Lower leg skin (tissue), 4 donors: ENCODE measurements at regions not wholly inside any gene's neighbourhood (a gene's known extent, or its start where the extent isn't known, plus 50 kb on each side); places are given as distances from the start of the nearest gene placed in this dataset.
A peak's percentile ranks its signal among the peaks of the same experiment; 100 is the strongest.
"Not testable (repeated sequence)": the region's sequence is repeated elsewhere in the genome, so short reads cannot be mapped to it uniquely, and the experiment has no call there.

Experiments used
- DNase-seq, 2 donors: peaks; one replicate each; pipeline ENCODE4 v3.0.0-alpha.2; 2019; ENCODE audit warnings: low spot score in 2 of 2
- H3K4me3 ChIP-seq: fragments of 200-600 bp; sonication (generic); 2 replicates; pipeline ENCODE4 v1.5.1; 2017; ENCODE audit warnings: mild to moderate bottlenecking, low read depth; ENCODE audit not compliant: poor library complexity, severe bottlenecking
- CTCF ChIP-seq, 3 donors: fragments of 450-650 bp; IDR thresholded peaks; one replicate each; pipeline ENCODE4 v1.5.1; 2016; ENCODE audit warnings: antibody characterized with exemption in 3 of 3, mild to moderate bottlenecking in 3 of 3, moderate library complexity in 2 of 3
- POLR2A ChIP-seq, 2 donors: fragments of 450-650 bp; IDR thresholded peaks; one replicate each; pipeline ENCODE4 v1.6.1; 2016 to 2017; ENCODE audit warnings: antibody characterized with exemption in 2 of 2, mild to moderate bottlenecking in 1 of 2, moderate library complexity in 1 of 2
- WGBS, 2 donors: methylation state at CpG; one replicate each; pipeline ENCODE4 v1.1.5; 2018; 5-methylcytosine and 5-hydroxymethylcytosine counted together
- intact Hi-C: fragments of 100-400 bp; cut with DNase I; formaldehyde crosslinking; loops from one replicate; pipeline ENCODE4 v1.15.0; 2023; ENCODE audit warnings: low total_unique reads

GRCh38 chr7:101679653-101680173, 50.6 kb upstream of the MYL10 start:
- intact Hi-C loops, DNase-seq, H3K4me3 ChIP-seq: not testable (repeated sequence)
- 92 to 94% methylated on average over 10 of the region's 10 CpGs for WGBS, 2 donors

GRCh38 chr7:101680406-101681145, 51.5 kb upstream of the MYL10 start:
- intact Hi-C loops: no loop called here
- WGBS, 2 donors: 69 to 71% methylated on average over 17 to 22 of the region's 22 CpGs
- no peak for TF ChIP-seq POLR2A (IDR thresholded peaks at IDR 0.05)
- TF ChIP-seq CTCF (IDR thresholded peaks at IDR 0.05): no peak
- no peak for DNase-seq
- no peak overlapping the region for H3K4me3 ChIP-seq

- no peak overlapping the region for H3K4me3 ChIP-seq
- DNase-seq: peak in 1 of 2 donors; percentile 23
- WGBS, 2 donors: 7 to 23% methylated on average over 14 of the region's 14 CpGs
- TF ChIP-seq POLR2A (IDR thresholded peaks at IDR 0.05) (no peak), CTCF (IDR thresholded peaks at IDR 0.05) (no peak)
- intact Hi-C loops: no loop called here
Observed at GRCh38 chr7:101681170-101682007, 52.3 kb upstream of the MYL10 start.

DNA sequence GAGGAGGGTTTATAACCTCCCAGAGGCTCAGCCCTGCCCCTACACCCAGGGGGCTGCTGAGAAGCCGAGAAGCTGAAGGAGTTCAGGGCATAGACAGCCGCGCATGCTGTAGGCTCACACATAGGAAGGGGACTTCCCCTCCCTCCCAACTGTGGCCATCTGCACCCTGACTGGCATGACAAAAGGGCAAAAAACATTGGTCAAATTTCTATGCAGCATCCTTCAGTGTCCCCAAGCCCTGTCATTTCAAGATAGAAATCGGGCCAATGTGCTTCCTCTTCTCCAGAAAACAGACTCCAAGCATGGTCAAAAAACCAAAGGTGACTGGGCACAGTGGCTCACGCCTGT, 55.9 kb upstream of the MYL10 start:
- WGBS, 2 donors: 54 to 69% methylated on average over 5 of the region's 5 CpGs
- intact Hi-C loops: loop anchor here (5.0 kb wide), 1 partner anchor 552 kb away; no protein-coding TSS in a partner anchor
- DNase-seq: no peak
- no peak overlapping the region for H3K4me3 ChIP-seq
- TF ChIP-seq POLR2A (IDR thresholded peaks at IDR 0.05): no peak

DNA sequence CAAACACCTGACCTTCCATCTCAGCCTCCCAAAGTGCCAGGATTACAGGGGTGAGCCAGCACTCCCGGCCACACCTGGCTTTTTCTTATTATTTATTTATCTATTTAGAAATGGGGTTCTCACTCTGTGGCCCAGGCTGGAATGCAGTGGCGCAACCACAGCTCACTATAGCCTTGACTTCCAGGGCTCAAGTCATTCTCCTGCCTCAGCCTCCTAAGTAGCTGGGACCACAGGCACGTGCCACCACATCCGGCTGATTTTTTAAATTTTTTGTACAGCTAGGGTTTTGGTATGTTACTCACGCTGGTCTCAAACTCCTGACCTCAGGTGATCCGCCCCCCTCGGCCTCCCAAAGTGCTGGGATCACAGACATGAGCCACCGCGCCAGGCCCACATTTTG, 56.9 kb upstream of the MYL10 start:
- 81 to 83% methylated on average over 9 of the region's 9 CpGs for WGBS, 2 donors
- no peak overlapping the region for H3K4me3 ChIP-seq
- TF ChIP-seq POLR2A (IDR thresholded peaks at IDR 0.05) (no peak), CTCF (IDR thresholded peaks at IDR 0.05) (no peak)
- DNase-seq: no peak
- intact Hi-C loops: loop anchor here (5.0 kb wide), 1 partner anchor 551 kb away; no protein-coding TSS in a partner anchor

DNA sequence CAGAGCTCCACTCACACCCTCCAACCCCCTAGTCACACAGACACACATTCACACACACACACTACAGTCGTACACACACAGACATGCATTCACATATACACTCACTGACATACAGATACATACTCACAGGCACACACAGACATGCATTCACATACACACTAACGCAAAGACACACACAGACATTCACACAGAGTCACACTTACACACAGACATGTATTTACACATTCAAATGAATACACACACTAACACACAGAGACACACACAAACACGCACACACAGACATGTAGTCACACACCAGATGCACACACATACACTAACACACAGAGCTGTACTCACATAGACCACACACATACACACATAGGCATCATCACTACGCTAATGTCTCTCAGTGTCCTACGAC, 58.0 kb upstream of the MYL10 start:
- WGBS, 2 donors: 59 to 66% methylated on average over 5 of the region's 5 CpGs
- TF ChIP-seq POLR2A (IDR thresholded peaks at IDR 0.05): no peak
- no peak for TF ChIP-seq CTCF (IDR thresholded peaks at IDR 0.05)
- intact Hi-C loops: loop anchor here (5.0 kb wide), 1 partner anchor 550 kb away; no protein-coding TSS in a partner anchor
- no peak for DNase-seq
- no peak overlapping the region for H3K4me3 ChIP-seq
